ENCODE measurements at regions not wholly inside any gene's neighbourhood (a gene's known extent, or its start where the extent isn't known, plus 50 kb on each side); places are given as distances from the start of the nearest gene placed in this dataset.

GRCh38 chr1:229153955-229154548, 116.9 kb upstream of the RAB4A start:
- no peak overlapping the region for H2AFZ ChIP-seq (ENCODE audit: low read depth, low read length)
- H3K79me2 ChIP-seq (ENCODE audit: low read length), result no peaks in the 10 kb centered on the region
- no peak overlapping the region for H3K4me3 ChIP-seq (ENCODE audit: low read length)
- H3K9me3 ChIP-seq (ENCODE audit: insufficient read depth, low read length), result no peaks in the 10 kb centered on the region
- H3K4me1 ChIP-seq (ENCODE audit: low read length), result peaks cover 9% of the 10 kb centered on the region
- H3K9ac ChIP-seq (ENCODE audit: low read length), result no peak overlapping the region
- H3K4me2 ChIP-seq (ENCODE audit: low read length), result no peak overlapping the region
- no peaks in the 10 kb centered on the region for H3K36me3 ChIP-seq (replicated peaks; ENCODE audit: low read depth, low read length)
- TF ChIP-seq EZH2phosphoT487 (IDR thresholded peaks at IDR 0.05; ENCODE audit: low read depth) (no peak), CTCF (IDR thresholded peaks at IDR 0.05; ENCODE audit: low read depth, low read length) (no peak)
- H3K27ac ChIP-seq (ENCODE audit: low read length), result no peak overlapping the region
- peaks cover 8% of the 10 kb centered on the region; the same call in 1 of the 2 replicates for H3K27me3 ChIP-seq (ENCODE audit: low read depth, low read length)
- no peaks in the 10 kb centered on the region for H4K20me1 ChIP-seq (ENCODE audit: insufficient read depth, low read length)

GRCh38 chr1:229154811-229155210, 116.1 kb upstream of the RAB4A start:
- Histone ChIP-seq H3K4me3 (ENCODE audit: low read length) (no peak overlapping the region), H3K4me2 (ENCODE audit: low read length) (peak overlapping the region; percentile 82; the same call in 1 of the 2 replicates), H3K27ac (ENCODE audit: low read length) (no peak overlapping the region), H4K20me1 (ENCODE audit: insufficient read depth, low read length) (no peaks in the 10 kb centered on the region), H3K36me3 (replicated peaks; ENCODE audit: low read depth, low read length) (no peaks in the 10 kb centered on the region), H3K79me2 (ENCODE audit: low read length) (no peaks in the 10 kb centered on the region), H3K9ac (ENCODE audit: low read length) (no peak overlapping the region), H3K4me1 (ENCODE audit: low read length) (peaks cover 9% of the 10 kb centered on the region), H2AFZ (ENCODE audit: low read depth, low read length) (peak overlapping the region; percentile 98; the same call in 1 of the 2 replicates), H3K9me3 (ENCODE audit: insufficient read depth, low read length) (no peaks in the 10 kb centered on the region), H3K27me3 (ENCODE audit: low read depth, low read length) (0 out of 2 replicates have a peak, but pooled peaks cover under 1% of the 10 kb centered on the region)
- TF ChIP-seq CTCF (IDR thresholded peaks at IDR 0.05; ENCODE audit: low read depth, low read length), result no peak
- TF ChIP-seq EZH2phosphoT487 (IDR thresholded peaks at IDR 0.05; ENCODE audit: low read depth), result no peak

GRCh38 chr1:229155472-229155871, 115.4 kb upstream of the RAB4A start:
- no peaks in the 10 kb centered on the region for H3K36me3 ChIP-seq (replicated peaks; ENCODE audit: low read depth, low read length)
- no peak overlapping the region for H3K9ac ChIP-seq (ENCODE audit: low read length)
- H3K79me2 ChIP-seq (ENCODE audit: low read length), result no peaks in the 10 kb centered on the region
- H3K4me3 ChIP-seq (ENCODE audit: low read length), result peak overlapping the region; percentile 66
- peak overlapping the region; percentile 82 for H3K4me2 ChIP-seq (ENCODE audit: low read length)
- H3K27me3 ChIP-seq (ENCODE audit: low read depth, low read length), result no peaks in the 10 kb centered on the region
- H3K4me1 ChIP-seq (ENCODE audit: low read length), result peaks cover 9% of the 10 kb centered on the region
- H4K20me1 ChIP-seq (ENCODE audit: insufficient read depth, low read length), result no peaks in the 10 kb centered on the region
- no peaks in the 10 kb centered on the region for H3K9me3 ChIP-seq (ENCODE audit: insufficient read depth, low read length)
- H3K27ac ChIP-seq (ENCODE audit: low read length), result no peak overlapping the region
- TF ChIP-seq CTCF (IDR thresholded peaks at IDR 0.05; ENCODE audit: low read depth, low read length) (no peak), EZH2phosphoT487 (IDR thresholded peaks at IDR 0.05; ENCODE audit: low read depth) (no peak)
- H2AFZ ChIP-seq (ENCODE audit: low read depth, low read length), result peak overlapping the region; percentile 98

GRCh38 chr1:229156872-229157271, 114.0 kb upstream of the RAB4A start:
- Histone ChIP-seq H3K4me2 (ENCODE audit: low read length) (no peak overlapping the region), H3K36me3 (replicated peaks; ENCODE audit: low read depth, low read length) (no peaks in the 10 kb centered on the region), H3K79me2 (ENCODE audit: low read length) (no peaks in the 10 kb centered on the region), H2AFZ (ENCODE audit: low read depth, low read length) (no peak overlapping the region), H3K4me3 (ENCODE audit: low read length) (no peak overlapping the region), H3K27ac (ENCODE audit: low read length) (no peak overlapping the region), H3K9ac (ENCODE audit: low read length) (no peak overlapping the region), H3K27me3 (ENCODE audit: low read depth, low read length) (no peaks in the 10 kb centered on the region), H4K20me1 (ENCODE audit: insufficient read depth, low read length) (no peaks in the 10 kb centered on the region), H3K9me3 (ENCODE audit: insufficient read depth, low read length) (no peaks in the 10 kb centered on the region), H3K4me1 (ENCODE audit: low read length) (peaks cover 9% of the 10 kb centered on the region)
- TF ChIP-seq CTCF (IDR thresholded peaks at IDR 0.05; ENCODE audit: low read depth, low read length), result peak; percentile 66
- TF ChIP-seq EZH2phosphoT487 (IDR thresholded peaks at IDR 0.05; ENCODE audit: low read depth), result no peak

All from OCI-LY3 (cell line).